GM18520 (cell line): ENCODE measurements at regions not wholly inside any gene's neighbourhood (a gene's known extent, or its start where the extent isn't known, plus 50 kb on each side); places are given as distances from the start of the nearest gene placed in this dataset.
"Not testable (repeated sequence)": the region's sequence is repeated elsewhere in the genome, so short reads cannot be mapped to it uniquely, and the experiment has no call there.

Experiments
- ATAC-seq: cut with Tn5 transposase; IDR thresholded peaks from one replicate; pipeline ENCODE4 v1.9.1; 2021; ENCODE audit not compliant: unreplicated experiment

GRCh38 chr7:125485223-125485622, 555.6 kb upstream of the POT1 start:
- no peak for ATAC-seq

GRCh38 chr7:125484755-125485154, 555.1 kb upstream of the POT1 start:
- ATAC-seq: no peak

GRCh38 chr7:125481323-125481722, 551.7 kb upstream of the POT1 start:
- ATAC-seq: peak; percentile 62

- no peak for ATAC-seq
Observed at GRCh38 chr7:125480762-125481161, 551.1 kb upstream of the POT1 start.

- ATAC-seq: no peak
Observed at GRCh38 chr7:125468855-125469174, 539.2 kb upstream of the POT1 start.

- ATAC-seq: no peak
Observed at GRCh38 chr7:125467996-125468854, 538.6 kb upstream of the POT1 start.

- ATAC-seq: no peak
Observed at GRCh38 chr7:125465527-125465926, 535.9 kb upstream of the POT1 start.

GRCh38 chr7:125462615-125463014, 533.0 kb upstream of the POT1 start:
- ATAC-seq: no peak

- no peak for ATAC-seq
Observed at GRCh38 chr7:125459038-125459437, 529.4 kb upstream of the POT1 start.

GRCh38 chr7:125450749-125451148, 521.1 kb upstream of the POT1 start:
- no peak for ATAC-seq

GRCh38 chr7:125445836-125446235, 516.2 kb upstream of the POT1 start:
- no peak for ATAC-seq

- no peak for ATAC-seq
Observed at GRCh38 chr7:125444864-125445263, 515.2 kb upstream of the POT1 start.

- ATAC-seq: no peak
Observed at GRCh38 chr7:125436220-125436619, 506.6 kb upstream of the POT1 start.

GRCh38 chr7:125431349-125431748, 501.7 kb upstream of the POT1 start:
- ATAC-seq: no peak

GRCh38 chr7:125430013-125430412, 500.4 kb upstream of the POT1 start:
- no peak for ATAC-seq

- ATAC-seq: no peak
Observed at GRCh38 chr7:125427676-125428075, 498.1 kb upstream of the POT1 start.

GRCh38 chr7:125425506-125425905, 495.9 kb upstream of the POT1 start:
- ATAC-seq: no peak

GRCh38 chr7:125424721-125425120, 495.1 kb upstream of the POT1 start:
- ATAC-seq: no peak

GRCh38 chr7:125423458-125424155, 494.0 kb upstream of the POT1 start:
- no peak for ATAC-seq

GRCh38 chr7:125421407-125421806, 491.8 kb upstream of the POT1 start:
- not testable (repeated sequence) for ATAC-seq

- no peak for ATAC-seq
Observed at GRCh38 chr7:125412890-125413665, 483.5 kb upstream of the POT1 start.

GRCh38 chr7:125409921-125410320, 480.3 kb upstream of the POT1 start:
- no peak for ATAC-seq
